GM19452 (cell line): ENCODE measurements at regions not wholly inside any gene's neighbourhood (a gene's known extent, or its start where the extent isn't known, plus 50 kb on each side); places are given as distances from the start of the nearest gene placed in this dataset.

ENCODE experiments used
- ATAC-seq: cut with Tn5 transposase; IDR thresholded peaks from one replicate; pipeline ENCODE4 v1.9.1; 2021; ENCODE audit not compliant: unreplicated experiment

DNA sequence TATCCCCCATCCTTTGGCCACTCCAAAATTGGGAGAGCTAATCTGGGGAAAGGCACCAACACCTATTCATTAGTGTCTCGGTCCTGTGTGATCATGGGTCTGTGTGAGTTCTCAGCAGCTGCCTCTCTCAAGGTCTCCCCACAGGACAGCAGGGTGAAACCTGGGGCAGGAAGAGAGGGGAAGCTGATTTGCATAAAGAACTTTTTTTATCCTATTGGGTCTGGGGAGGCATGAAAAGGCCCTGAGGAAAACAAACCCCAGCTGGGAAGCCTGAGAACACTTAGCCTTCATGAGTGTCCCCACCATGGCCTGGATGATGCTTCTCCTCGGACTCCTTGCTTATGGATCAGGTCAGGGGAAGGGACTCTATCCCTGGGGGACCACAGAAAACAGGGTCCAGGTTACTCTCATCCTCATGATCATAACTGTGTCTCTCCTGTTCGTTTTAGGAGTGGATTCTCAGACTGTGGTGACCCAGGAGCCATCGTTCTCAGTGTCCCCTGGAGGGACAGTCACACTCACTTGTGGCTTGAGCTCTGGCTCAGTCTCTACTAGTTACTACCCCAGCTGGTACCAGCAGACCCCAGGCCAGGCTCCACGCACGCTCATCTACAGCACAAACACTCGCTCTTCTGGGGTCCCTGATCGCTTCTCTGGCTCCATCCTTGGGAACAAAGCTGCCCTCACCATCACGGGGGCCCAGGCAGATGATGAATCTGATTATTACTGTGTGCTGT is 116.0 kb upstream of the TOP3B start:
- ATAC-seq: no peak

DNA sequence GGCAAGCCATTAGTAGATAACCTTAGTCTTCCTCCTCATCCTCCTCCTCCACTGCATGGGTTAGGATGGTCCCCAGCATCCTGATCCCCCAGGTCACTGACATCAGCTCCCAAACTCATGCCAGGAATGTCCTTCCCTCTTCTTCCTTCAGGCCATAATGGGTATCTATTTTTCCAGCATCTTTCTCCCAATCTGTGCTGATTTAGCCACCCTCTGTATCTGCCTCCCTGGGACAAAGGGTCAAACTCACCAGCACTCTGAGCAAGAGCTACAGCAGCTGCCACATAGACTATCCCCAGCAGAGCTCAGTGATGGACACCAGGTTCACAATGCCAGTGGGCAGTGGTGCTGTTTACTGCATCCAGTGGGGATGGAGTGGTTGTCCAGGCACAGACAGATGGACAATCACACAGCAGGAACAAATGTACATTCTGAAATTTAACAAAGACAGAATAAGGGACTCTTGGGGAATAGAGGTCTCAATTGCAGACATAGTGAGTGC is 115.2 kb upstream of the TOP3B start:
- ATAC-seq: no peak

DNA sequence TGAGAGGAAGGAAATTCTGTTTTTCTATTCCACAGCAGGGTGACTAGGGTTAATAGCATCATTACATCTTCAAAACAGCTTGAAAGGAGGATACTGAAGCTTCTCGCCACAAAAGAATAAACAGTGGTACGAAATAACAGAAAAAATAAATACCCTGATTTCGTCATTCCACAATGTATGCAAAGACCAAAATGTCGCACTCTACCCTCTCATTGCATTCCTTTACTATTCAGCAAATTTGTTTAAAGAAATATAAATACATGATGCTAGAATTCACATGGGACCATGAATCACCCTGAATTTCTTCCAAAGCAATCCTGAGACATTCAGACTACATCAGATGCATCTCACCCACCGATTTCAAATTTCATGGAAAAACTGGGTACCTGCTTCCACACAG is 112.3 kb upstream of the TOP3B start:
- no peak for ATAC-seq

DNA sequence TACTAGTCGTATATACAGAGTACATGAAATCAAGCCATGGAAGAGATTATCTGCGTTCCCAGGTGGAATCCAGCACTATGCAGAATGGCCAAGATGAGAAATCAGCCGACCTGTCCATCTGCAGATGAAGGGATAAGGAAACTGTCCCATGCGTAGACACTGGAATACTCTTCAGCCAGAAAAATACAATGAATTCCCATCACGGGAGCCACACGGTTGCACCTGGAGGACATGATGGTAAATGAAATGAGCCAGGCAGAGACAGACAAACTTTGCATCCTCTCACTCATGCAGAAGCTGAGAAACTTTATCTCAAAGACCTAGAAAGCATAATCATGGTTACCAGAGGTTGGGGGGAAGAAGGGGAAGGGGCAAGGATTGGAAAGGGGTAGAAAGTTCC is 111.9 kb upstream of the TOP3B start:
- no peak for ATAC-seq

DNA sequence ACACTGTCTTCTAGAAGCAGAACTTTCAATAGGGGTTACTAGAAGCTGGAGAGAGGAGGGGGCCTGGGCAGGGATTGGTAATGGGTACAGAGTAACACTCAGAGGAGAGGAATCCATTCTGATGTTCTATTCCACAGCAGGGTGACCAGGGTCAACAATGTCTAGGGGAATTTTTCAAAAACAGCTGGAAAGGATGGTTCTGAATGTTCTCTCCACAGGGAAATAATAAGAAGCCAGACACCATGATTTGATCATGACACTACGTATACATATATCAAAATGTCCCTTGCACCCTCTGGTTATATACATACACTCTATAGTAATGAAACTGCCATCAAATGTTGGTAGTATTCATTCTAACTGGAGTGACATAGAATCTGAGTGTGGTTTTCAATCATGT is 111.2 kb upstream of the TOP3B start:
- no peak for ATAC-seq

DNA sequence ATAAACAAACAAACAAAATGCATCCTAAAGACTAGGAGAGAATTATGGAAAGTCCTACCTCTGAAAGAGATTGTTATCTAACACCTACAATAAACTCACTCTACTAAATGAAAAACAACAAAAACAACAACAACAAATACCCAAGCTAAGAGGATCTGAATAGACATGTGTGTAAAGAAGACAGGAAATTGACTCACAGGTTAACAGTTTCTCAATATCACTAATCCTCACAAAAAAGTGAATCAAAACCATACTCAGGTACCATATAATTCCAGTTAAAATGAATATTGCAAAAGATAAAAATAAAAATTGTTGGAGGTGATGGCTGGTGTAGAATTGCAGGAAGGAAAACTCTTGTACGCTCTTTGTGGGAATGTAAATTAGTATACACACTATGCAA is 110.4 kb upstream of the TOP3B start:
- ATAC-seq: no peak

DNA sequence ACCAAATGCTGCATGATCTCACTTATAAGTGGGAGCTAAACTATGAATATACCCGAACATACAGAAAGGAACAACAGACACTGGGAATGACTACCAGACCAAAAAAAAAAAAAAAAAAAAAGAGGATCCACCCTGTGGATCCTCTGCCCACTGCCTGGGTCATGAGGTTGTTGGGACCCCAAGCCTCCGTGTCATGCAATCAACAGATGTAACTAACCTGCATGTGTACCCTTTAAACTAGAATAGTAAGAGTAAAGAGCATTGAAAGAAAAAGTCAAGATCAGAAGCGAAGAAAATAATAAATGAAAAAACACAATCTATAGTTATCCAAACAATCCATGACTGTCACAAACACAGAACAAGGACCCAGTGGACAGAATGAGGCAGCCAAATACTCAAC is 109.5 kb upstream of the TOP3B start:
- ATAC-seq: no peak

DNA sequence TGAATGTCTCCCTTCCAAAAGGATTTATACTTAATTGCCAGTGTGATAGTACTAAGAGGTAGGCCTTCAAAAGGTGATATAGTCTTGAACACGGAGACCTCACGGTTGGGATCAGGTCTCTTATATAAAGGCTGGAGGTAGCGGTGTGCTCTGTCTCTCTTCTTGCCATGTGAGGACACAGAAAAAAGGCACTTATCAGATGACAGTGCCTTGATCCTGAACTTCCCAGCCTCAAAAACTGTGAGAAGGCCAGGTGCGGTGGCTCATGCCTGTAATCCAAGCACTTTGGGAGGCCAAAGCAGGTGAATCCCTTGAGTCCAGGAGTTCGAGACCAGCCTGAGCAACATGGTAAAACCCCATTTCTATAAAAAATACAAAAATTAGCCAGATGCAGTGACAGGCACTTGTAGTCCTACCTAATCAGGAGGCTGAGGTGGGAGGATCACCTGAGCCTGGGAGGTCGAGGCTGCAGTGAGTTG is 108.9 kb upstream of the TOP3B start:
- ATAC-seq: no peak

DNA sequence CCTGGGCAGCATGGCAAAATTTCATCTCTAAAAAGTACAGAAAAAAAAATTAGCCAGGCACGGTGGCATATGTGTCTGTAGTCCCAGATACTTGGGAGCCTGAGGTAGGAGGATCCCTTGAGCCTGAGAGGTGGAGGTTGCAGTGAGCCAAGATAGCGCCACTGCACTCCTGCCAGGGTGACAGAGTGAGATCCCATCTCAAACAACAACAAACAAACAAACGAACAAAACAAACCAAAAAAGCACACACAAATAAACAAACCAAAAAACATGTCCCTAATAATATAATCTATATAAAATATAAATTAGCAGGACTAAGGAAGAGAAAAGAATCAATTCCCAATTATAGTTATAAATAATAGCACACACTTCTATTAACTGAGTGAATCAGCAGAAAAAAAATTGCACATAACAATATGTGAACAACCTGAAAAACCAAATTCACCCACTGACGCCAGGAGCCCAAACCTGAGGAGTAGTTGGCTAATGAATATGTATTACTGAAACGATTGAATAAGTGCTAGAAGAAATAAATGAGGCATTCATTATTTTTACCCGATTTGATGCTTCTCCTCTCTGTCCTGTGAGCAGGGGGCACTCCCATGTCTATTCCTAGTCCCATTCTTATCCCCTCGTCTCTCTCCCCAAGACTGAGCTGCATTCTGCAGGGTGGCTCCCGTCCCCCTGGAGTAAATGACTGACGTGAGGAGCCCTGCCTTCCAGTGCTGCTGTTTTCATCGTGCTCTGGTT is 108.2 kb upstream of the TOP3B start:
- no peak for ATAC-seq

DNA sequence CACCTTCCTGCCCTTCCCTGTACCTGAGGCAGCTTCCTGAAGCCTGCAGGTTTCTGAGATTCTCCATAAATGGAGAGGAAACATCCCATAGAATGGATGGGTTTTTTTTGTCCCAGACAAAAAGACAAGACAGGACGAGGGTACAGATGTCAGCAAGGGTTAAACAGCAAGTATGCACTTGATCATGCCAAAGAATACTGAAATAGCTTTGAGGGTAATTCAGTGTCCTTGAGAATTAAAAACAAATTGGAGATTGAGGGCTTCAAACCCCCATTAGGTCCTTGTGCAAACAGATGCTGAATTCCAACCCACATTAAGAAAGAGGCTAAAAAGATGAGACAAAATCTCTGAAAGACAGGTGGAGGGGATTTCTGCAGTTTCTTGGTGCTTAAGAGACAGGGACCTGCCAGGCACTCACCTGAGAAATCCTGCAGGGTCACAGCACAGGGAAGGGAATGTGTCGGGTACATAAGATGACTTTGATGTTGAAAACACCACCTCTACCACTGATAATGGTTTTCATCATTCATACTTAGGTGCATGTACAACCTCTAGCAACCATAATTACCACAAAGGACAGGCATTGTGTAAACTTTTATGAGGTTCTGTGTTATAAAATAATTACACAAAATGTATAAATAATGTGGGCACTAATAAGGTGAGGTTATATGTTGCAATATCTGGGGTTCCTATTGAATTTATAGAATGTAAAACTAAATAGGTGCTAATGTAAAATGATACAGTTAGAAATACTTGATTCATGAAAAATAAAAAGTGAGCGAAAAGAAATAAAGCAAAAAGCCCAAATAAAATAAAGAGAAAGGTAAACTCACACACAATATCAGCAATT is 107.1 kb upstream of the TOP3B start:
- ATAC-seq: no peak

DNA sequence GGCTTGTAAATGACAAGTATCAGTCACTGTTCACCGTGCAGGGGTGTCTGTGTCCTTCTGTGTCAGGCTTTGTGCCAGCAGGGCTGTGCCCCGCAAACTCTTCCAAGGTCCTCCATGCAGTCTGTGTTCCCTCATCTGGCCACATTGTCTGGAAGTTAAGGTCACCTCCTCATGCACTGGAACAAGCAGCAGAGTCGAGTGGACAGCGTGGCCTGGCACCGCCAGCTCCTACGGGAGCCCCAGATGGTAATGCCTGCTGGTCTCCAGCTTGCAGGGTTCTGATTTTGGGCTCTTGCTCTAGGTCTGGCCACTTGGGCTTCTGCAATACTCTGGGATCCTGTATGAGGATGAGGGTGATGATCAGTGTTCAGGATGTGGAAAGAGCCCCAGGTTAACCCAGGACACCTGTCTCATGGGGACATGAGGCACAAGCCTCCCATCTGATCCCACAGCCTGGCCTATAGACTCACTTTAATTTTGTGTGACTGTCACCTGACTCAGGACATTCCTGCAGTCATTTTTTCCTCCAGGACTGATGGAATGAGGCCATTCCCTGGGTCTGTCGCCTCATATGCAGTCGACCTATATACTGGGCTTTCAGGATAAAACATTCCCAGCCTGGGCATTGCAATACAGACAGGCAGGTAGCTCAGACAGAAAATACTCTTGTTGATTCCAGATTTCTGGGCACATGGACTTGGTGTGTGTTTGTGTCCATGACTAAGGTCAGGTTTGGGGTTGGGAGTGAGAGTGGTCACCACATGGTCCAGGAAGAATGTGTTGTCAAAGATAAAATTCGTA is 106.3 kb upstream of the TOP3B start:
- ATAC-seq: no peak

DNA sequence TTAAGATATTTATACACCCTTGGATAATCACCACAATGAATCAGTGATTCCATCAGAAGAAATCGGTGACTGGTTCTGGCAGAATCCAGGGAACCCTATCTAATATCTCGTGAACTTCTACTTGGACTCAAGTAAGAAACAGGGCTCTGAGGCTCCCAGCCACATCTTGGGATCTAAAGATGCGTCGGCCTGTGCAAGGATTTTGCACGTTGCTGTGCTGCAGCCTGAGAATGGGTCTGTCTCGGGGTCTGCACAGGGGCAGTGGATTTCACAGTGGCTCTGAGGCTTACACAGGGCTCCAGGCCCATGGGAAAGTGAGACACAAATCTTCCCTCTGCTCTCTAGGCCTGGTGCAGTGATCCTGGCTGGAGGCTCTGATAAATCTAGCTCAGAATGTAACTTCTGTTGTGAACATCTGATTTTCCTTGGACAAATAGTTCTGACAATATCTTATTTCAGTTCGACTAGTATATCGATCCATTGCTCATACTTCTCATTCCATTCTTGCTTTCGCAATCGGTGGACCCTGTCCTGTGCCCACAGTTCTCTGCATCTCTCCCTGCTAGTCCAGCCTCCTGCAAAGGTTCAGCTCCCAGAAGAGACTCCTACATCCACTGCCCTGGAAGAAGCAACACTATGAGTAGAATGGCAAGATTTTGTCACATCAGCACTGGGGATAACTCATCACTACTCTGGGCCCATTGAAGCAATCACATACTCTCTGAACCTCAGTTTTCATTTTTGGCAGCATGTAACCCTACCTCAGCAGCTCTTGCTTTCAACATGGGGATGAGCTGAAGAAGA is 105.5 kb upstream of the TOP3B start:
- no peak for ATAC-seq

DNA sequence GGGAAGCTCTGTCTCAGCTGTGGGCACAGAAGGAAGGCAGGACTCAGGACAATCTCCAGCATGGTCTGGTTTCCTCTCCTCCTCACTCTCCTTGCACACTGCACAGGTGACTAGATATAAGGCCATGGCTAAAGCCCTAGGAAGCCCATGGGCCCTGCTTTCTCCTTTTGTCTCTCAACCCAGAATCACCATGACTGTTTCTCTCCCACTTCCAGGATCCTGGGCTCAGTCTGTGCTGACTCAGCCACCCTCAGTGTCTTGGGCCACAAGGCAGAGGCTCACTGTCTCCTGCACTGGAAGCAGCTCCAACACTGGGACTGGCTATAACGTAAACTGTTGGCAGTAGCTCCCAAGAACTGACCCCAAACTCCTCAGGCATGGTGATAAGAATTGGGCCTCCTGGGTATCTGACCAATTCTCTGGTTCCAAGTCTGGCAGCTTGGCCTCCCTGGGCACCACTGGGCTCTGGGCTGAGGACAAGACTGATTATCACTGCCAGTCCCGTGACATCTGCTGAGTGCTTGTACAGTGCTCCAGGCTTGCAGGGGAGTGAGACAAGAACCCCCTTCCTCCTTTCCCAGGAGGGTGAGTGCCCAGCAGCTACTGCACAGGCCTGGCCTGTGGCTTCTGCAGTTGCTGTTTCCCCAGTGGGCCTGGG is 104.0 kb upstream of the TOP3B start:
- ATAC-seq: no peak

DNA sequence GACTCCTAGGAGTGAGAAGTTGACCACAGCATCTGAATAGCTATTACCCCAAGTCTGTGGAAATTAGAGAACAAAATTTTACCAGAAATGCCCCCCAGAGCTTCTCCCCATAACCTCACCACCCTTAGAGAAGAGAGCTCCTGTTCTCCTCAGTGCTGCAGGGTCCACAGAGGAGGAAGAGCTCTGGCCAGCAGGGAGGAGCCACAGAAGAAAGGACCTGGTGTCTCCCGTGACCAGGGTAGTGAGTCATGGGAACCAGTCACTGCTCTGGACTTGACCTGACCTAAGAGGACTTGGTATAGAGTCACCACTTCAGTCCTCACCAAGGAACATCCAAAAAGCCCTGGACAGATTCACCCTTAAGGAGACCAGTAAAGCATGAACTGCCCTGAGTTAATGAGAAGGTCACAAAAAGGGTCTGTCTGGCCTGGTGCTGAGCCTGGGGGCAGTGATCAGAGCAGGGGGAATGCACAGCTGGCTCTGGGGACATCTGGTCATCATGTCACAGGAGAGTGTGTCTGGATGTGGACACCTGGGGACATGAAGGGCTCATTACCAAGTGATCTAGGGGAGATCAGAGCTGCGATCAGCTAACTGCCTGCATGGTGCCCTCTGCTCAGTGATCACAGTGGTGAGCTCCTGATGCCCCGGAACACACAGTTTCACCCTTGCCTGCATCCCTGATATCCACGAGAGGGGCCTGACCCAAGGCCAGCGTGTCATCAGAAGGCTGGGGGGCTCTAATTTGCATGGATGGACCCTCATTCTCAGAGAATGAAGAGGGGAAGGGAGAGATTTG is 103.3 kb upstream of the TOP3B start:
- ATAC-seq: no peak

DNA sequence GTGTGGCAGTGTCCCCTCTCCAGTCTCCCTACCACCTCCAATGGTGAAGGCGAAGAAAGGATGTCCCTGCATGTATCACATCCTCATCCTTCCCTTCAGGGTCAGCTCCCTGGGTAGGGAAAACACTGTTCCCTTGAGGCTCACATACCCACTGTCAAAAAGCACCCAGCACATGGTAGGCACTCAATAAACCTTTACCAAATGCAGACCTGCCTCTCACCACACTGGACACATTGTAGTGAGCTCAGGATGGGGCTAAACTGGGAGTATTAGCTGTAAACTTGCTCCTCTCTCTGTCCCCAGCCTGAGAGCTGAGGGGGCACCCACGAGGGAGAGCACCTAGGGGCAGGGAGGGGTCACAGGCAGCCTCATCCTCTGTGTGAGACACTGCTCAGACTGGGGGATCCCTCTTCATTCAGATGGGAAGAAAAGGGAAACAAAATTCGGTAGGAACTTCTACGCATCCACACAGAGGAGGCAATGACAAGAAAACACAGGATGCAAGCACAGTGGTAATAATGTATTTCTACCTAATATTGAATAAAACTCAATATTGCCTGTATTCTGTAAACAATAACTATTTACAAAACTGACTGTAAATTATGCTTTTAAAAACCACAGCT is 101.6 kb upstream of the TOP3B start:
- no peak for ATAC-seq

DNA sequence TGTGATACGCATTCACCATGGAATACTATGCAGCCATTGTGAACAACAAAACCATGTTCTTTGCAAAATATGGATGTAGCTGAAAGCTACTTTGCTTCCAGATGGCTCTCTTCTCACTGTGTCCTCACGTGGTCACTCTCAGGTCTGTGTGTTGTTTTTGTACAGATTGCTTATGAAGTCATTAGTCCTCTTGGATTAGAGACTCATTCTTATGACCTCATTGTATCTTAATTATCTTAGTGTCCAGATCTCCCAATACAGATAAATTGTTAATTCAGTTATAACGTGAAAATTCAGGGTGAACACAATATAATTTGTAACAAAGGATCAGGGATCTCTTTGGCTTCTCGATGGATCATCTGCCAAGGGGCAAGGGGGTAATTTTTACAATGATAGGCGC is 100.4 kb upstream of the TOP3B start:
- ATAC-seq: no peak

DNA sequence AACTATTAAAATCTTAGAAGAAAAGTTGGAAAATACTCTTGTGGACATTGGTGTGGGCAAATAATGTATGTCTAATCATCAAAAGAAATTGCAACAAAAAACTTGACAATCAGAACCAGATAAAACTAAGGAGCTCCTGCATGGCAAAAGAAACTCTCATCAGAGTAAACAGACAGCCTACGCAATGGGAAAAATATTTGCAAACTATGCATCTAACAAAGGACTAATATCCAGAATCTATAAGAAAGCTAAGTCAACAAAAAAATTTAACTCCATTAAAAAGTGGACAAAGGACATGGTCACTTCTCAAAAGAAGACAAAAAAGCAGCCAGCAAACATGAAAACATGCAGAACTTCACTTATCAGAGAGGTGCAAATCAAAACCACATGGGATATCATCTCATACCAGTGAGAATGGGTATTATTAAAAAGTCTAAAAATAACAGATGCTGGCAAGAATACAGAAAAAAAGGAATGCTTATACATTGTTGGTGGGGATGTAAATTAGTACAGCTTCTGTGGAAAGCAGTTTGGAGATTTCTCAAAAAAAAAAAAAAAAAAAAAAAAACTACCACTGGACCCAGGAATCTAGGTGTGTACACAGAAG is 99.7 kb upstream of the TOP3B start:
- no peak for ATAC-seq

DNA sequence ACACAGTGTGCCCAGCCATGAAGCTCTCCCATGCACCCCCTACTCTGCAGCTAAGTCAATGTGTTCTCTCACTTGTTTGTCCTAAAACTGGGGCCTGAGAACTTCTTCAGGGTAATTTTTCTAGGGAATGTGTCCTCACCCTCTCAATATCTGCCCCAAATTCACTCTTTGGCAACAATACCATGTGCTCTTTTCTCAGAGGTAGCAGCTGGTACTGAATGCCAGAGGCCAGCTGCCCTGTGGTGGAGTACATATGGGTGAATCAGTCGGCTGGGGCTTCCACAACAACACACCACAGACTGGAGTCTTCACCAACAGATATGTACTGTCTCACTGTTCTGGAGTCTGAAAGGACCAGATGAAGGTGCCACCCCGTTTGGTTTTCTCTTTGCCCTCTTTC is 97.7 kb upstream of the TOP3B start:
- no peak for ATAC-seq
